Skin epidermis (tissue), 12 donors: ENCODE measurements at regions not wholly inside any gene's neighbourhood (a gene's known extent, or its start where the extent isn't known, plus 50 kb on each side); places are given as distances from the start of the nearest gene placed in this dataset.

Source experiments
- H3K27ac ChIP-seq, 21 experiments: fragments of 200-600 bp; sonication (generic) in 11 of 21; one replicate each; pipeline ENCODE4 v1.5.0; 2020; ENCODE audit warnings: mild to moderate bottlenecking in 3 of 21, inconsistent platforms in 2 of 21, moderate library complexity in 2 of 21
- H3K4me3 ChIP-seq, 7 experiments: fragments of 200-600 bp; sonication (generic) in 2 of 7; one replicate each; pipeline ENCODE4 v1.5.0; 2020; ENCODE audit warnings: inconsistent platforms in 2 of 7, mild to moderate bottlenecking in 2 of 7, moderate library complexity in 1 of 7

DNA sequence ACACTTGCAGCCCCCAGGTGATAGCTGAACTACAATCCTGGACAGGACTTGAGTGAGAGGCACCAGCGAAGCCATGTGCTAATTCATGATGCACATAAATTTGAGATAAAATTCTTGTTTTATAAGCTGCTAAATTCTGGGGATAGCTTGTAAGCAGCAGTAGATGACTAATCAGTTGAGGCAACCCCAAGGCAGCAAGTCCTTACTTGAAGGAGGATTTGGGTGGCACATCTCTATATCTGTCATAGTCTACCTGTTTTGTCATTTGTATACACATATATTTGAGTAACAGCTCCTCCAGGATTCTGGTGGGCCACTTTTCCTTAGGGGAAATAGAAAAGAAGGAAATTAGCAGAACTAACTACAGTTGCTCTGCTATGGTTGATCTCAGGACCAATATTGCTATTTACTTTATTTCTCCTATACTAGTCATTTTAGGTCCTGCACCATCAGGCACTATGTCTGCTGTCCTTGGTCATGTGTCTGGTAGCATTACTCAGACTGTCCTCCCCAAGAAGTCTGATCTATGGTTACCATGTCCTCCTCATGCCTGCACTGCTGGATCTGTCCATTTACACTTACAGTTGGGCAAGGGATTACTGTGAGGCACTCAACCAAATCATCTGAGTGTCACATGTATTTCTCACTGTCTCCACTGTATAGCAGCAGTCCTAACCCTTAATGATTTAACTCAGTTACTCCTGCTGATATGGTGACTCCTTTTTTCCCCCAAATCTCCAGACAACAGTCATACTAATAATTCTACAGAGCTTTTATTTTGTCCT, 436.0 kb upstream of the CWC22 start:
- Histone ChIP-seq H3K27ac (no peak overlapping the region), H3K4me3 (no peak overlapping the region)

DNA sequence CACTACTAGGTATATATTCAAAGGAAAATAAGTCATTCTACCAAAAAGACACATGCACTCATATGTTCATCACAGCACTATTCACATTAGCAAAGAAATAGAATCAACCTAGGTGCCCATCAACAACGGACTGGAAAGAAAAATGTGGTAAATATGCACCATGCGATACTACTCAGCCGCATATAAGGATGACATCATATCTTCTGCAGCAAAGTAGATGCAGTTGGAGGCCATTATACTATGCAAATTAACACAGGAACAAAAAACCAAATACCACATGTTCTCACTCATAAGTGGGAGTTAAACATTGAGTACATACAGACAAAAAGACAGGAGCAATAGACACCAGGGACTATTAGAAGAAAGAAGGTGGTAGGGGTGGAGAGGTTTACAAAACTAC, 412.1 kb upstream of the CWC22 start:
- H3K4me3 ChIP-seq = no peak overlapping the region
- no peak overlapping the region for H3K27ac ChIP-seq

DNA sequence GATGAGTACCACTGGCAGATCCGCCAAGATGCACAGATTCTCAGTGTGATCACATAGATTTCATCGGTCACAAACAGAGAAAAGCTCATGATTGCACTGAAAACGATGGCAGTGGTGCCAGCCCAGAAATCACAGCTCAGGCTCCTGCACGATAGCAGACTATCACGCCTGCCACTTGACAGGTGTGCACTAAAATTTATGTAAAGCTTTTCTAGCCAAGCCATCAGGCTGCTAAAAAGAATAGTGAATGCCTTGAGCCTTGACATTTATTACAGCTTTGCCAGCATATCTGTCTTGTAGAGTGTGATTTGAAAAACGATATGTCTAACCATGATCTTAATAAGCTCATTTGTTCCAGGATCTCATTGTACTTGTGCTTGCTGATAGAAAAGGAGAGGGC, 409.5 kb upstream of the CWC22 start:
- Histone ChIP-seq H3K27ac (no peak overlapping the region), H3K4me3 (no peak overlapping the region)

DNA sequence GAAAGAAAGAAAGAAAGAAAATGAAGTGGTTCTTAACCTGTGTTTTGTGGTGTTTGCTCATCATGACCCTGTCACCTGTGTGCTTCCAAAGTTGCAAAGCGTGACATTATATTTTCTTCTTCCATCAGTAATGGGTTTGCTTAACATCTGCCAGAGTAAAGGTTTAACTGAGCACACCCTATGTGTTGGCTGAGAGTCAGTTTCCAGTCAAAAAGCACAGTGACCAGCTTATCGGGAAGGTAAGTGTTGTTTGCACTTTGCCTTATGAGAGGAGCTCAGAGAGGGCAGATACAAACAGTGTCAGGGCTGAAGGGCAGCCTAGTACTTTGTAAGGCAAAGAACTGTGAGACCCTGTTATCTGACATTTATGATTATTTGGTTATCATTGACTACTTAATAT, 406.2 kb upstream of the CWC22 start:
- H3K4me3 ChIP-seq = no peak overlapping the region

DNA sequence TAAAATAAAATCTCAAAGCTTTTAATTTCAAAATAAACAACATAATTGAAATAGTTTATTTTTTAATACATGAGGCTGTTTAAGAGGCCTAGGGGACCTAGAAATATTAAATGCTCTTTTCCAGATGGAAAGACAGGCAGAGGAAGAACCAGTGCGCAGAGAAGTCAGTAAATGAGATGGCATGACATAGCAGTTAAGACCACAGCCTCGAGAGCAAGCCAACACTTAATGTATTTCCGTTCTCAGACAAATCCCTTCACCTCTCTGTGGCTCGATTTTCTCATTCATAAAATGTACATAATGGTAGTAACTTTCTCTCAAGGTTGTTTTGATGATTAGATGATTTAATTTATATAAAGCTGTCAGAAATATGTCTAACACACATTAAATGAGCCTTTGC, 405.1 kb upstream of the CWC22 start:
- H3K4me3 ChIP-seq = no peak overlapping the region
- H3K27ac ChIP-seq = no peak overlapping the region

More for the DNA sequence above, 406.2 kb upstream of the CWC22 start:
- H3K27ac ChIP-seq = no peak overlapping the region

DNA sequence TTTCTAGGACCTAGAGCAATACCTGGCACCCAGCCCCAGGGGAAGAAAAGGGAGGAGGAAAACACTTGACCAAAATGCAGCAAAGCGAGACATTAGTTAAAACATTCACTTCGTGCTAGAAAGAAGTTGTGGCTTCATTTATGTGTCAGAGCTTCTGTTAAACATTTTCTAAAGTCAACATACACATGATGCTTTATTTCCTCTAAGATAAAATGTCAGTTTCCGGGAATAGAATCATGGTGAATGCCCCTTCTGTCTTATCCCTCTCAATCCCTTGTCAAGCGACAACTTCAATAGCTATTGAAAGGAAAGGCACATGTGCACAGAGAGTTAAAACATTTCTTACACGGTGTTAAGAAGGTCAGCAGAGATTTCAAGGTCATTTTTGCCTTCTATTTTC, 404.6 kb upstream of the CWC22 start:
- Histone ChIP-seq H3K4me3 (no peak overlapping the region), H3K27ac (no peak overlapping the region)

DNA sequence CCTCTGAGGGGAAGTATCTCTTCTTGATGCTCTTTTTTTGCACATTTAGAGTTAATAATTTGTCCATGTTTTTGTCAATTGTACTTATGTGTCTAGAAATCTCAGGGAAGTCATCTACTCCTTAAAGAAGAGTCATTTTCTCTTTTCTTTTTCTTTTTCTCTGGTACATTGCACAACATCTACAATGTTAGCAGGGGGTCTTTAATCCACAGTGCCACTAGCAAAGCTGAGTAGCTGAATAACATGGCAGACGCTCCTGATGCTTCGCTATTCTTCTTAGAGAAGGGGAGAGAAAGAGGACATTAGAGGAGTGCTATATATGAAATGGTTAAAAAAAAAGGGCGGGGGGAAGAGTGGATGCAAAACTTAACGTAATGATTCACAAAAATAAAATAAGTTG, 399.6 kb upstream of the CWC22 start:
- no peak overlapping the region for H3K27ac ChIP-seq

DNA sequence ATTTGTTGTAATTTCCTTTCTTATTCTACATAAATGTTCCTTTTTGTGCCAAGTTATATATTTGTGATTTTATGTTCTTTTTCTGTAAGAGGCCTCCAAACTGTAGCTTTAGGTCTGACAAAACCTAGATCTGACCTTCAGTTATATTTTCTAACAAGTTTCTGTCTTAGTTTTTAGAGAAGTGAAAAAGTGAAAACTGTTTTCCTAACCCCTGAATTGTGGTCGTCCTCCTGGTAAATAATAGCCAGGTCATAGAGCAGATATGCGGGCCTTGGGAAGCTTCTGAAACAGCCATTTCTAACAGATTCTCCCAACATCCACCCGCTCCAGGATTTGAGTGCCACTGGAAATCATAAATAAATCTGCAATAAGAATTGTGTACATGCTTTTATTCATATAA, 398.4 kb upstream of the CWC22 start:
- H3K4me3 ChIP-seq = no peak overlapping the region

More for the DNA sequence above, 399.6 kb upstream of the CWC22 start:
- no peak overlapping the region for H3K4me3 ChIP-seq

DNA sequence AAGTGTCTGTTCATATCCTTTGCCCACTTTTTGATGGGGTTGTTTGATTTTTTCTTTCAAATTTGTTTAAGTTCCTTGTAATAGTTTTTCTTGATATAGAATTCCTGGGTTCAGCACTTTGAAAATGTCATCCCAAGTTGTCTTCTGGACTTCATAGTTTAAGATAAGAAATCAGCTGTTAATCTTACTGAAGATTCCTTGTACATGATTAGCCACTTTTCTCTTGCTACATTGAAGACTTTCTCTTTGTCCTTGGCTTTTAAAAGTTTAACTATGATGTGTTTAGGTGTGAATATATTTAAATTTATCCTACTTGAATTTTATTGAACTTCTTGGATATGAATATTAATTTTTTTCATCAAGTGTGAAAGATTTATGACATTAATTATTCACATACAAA, 387.2 kb upstream of the CWC22 start:
- Histone ChIP-seq H3K4me3 (no peak overlapping the region), H3K27ac (no peak overlapping the region)

More for the DNA sequence above, 398.4 kb upstream of the CWC22 start:
- no peak overlapping the region for H3K27ac ChIP-seq

DNA sequence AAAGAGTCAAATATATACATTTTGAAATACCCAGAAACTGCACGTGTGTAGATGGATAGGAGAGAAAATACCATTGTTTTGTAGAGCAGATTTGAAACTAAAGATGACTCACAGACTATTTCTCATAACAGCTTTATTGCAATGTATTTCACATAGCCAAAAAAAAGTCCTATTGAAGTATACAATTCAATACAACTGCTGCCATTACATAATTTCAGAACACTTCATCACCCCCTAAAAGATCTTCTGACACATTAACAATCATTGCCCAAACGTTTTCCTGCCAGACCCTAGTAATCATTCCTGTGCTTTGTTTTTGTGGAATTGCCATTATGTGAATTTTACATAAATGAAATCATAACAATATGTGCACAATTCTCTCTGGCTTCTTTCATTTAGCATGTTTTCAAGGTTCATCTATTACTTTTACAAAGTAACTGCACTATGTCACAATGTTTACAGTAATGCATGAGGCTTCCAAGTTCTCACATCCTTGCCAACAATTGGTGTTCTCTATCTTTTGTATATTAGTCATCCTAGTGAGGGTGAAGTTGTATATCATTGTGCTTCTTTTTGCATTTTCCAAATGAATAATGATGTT, 378.6 kb upstream of the CWC22 start:
- no peak overlapping the region for H3K27ac ChIP-seq
- no peak overlapping the region for H3K4me3 ChIP-seq

DNA sequence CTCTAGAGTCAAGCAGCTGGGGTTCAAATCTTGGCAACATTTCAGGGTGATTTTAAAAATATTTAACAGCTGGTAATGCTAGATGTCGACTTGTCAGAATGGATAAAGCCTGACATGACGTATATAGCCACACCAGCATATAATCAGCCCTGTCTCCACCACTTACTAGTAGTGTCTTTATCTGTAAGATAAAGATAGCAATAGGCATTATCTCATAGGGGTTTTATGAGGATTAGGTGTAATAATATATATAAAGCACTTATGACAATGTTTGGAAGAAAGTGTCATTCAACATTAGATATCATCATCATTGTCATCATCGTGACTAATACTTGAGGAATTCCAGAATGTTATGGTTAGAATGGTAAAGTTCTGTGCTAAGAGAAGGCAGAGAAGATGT, 369.0 kb upstream of the CWC22 start:
- H3K4me3 ChIP-seq = no peak overlapping the region
- no peak overlapping the region for H3K27ac ChIP-seq

DNA sequence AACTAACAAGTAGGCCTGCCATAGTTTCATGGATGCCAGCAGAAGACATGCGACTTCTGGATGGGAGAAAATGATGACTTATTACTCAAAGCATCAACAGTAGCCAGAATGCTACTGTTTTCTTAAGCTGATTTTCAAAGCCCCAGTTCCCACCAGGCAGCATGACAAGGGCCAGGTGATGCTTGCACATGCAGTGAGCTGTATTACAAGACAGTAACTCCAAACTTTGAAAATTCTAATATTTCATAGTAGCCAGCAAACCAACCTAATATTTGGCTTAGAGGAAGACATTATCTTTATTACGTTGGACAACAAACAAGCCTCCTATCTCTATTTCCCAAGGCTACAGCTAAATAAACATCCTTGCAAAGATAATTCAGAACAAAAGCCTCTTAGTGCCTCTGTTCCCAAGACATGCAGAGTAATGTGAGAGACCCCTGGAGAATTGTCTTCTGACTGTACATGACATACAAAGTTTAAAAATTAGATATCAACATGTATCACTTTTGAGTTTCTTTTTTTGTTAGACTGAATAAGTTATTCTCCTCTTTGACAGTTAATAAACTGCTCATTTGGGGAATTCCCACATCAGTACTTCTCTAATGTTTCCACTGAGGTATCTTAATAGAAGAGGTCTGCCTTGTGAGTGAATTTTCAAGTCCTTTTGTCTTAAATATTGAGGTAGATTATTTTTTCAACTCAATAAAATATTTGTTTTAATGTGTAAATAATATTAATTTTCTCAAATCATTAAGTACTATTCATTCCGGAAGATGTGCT, 367.6 kb upstream of the CWC22 start:
- no peak overlapping the region for H3K27ac ChIP-seq
- no peak overlapping the region for H3K4me3 ChIP-seq

DNA sequence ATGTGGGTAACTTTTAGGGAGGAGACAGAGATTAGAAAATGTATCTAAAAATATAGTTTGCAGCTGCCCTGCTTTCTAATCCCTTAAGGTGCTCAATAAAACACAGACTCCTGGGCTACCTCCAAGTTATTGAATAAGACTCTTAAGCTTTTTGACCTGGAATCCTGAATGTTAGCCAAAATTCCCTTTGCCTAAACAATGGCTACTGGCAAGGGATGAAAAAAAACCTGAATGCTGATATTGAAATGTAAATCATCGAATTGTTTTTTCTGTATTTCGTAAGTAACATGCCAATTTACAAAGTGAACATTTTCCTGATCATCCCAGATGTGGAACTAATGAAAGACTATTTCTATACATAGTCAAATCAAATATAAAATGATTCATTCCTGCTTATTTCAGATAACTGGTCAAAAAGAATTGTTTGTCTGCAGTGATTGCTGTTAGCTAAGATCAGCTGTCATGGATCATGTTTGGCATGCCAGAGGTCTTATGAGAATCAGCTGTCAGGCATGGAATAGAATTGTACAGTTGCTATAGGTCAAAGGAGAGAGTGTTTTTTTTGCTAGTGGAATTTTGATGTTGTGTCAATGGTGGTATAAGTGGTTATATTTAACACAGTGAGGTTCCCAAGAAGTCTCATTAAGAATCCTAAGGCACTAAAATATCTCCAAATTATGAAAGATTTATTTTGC, 363.6 kb upstream of the CWC22 start:
- no peak overlapping the region for H3K4me3 ChIP-seq

DNA sequence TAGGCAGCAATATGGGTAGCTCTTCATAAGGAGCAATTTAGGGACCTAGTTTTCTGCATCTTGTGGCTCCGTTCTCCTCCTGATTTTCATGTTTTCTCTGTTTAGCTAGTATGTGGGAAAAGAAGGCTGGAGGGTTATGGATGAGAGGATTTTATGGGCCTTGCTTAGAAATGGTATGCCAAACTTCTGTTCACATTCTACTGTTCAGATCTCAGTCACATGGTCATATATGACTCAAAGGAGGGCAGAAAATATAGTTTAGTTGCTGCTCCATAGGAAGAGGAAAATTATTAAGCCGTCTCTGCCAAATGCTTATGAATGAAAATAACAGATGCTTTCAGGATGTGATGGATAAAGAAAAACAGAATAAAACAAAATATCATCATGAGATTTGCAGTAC, 361.8 kb upstream of the CWC22 start:
- peak overlapping the region in 1 of 21 experiments; percentile 29 for H3K27ac ChIP-seq
- no peak overlapping the region for H3K4me3 ChIP-seq

More for the DNA sequence above, 363.6 kb upstream of the CWC22 start:
- no peak overlapping the region for H3K27ac ChIP-seq

DNA sequence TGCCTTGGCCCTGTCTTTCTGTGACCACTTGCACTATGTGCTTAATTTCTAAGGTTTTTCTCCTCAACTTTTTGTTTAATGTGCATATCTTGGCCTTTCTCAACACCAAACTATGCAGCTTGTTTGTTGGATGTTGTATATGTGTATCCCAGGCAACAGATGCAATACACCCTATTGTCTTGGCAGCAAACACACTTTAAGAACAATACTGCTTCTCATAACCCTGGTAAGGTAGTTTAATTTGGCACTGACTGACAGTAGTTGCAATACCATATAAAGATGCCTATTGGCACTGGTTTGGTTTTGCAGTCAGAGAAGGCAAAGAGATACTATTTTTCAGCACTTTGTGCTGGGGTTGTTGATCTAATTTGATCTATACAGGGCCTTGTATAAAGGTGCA, 360.7 kb upstream of the CWC22 start:
- no peak overlapping the region for H3K4me3 ChIP-seq
- H3K27ac ChIP-seq = peak overlapping the region in 4 of 21 experiments; percentile 1 to 57 (median 10)

DNA sequence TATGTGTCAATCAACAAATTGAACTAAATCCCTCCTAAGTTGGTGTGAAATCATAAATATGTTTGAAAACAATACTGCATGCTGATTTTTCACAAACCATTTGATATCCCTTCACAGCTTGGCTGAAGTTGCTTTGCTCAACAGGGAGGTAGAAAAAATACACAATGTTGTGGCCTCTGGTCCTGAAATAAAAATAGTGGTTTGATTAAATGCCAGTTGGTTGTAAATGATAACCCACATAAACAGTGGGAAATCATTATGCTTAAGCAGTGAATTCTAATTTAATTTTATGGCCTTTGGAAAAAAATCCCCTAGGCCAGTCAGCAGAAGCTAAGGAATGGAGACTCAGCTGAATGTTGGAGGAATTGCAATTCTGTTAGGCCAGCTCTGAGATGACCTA, 359.4 kb upstream of the CWC22 start:
- Histone ChIP-seq H3K27ac (no peak overlapping the region), H3K4me3 (no peak overlapping the region)

DNA sequence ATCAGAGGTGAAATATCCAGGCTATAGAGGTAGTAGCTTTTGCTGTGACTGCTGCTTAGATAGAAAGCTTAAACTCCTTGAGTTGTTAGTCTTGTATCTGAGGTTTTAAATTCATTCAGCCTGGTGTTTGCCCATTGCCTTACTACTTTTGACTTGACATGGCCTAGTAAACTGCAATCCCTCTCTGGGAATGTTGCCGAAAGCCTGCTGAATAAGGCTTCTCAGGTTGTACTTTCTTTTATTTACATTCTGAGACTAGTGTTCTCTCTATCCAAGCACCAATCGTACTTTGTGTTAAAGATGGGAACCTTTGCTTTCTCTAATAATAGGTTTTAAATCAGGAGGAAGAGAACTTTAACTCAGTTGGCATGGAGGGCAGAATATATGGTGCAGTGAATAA, 357.6 kb upstream of the CWC22 start:
- Histone ChIP-seq H3K27ac (no peak overlapping the region), H3K4me3 (no peak overlapping the region)

DNA sequence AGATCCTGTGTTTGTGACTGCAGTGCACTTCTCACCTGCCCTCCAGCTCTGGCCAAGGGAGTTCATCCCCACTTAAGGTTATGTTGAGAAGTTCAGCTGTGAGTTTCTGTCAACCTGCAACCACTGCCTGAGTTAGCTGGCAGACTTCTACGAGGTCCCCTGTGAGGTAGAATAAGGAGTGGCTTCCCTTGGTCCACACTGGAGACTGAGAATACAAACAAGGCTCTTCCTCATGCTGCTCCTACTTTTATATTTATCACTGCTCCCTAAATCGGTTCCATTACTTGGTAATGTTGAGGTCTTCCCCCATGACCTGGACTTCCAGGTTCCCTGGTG, 353.2 kb upstream of the CWC22 start:
- Histone ChIP-seq H3K27ac (peak overlapping the region in 3 of 21 experiments; percentile 7 to 64 (median 16)), H3K4me3 (no peak overlapping the region)

DNA sequence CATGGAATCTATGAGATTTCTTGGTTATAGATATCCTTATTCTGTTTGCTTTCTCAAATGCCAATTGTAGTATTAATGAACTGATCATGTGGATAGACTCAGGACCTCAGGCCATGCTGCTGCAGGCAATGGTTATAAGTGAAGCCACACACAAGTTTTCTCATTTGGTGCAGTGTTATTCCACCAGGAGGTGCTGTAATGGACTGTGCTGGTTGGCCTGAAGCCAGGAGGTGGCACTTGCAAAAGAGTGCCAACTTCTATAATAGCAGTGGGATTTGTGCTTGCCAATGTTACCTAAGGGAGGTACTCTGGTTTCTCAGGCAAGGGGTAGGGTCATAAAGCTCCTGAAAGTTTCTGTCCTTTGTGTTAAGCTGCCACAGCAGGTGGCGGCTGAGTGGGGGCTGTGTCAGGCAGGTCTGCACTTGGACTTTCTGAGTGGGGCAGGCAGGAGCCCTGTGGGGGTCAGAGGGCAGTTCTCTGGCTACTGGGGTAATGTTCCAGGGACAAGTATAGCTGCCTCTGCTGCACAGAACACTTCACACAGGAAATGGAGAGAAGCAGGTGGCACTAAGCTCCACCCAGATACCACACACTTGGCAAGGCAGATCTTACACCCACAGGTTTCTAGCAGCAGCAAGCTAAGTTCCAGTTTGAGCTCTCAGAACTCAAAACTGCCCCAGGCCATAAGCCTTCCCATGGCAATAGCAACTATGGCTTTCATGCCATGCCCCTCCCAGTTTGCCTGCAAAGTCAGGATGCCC, 352.6 kb upstream of the CWC22 start:
- Histone ChIP-seq H3K4me3 (no peak overlapping the region), H3K27ac (peak overlapping the region in 5 of 21 experiments; percentile 7 to 64 (median 18))

DNA sequence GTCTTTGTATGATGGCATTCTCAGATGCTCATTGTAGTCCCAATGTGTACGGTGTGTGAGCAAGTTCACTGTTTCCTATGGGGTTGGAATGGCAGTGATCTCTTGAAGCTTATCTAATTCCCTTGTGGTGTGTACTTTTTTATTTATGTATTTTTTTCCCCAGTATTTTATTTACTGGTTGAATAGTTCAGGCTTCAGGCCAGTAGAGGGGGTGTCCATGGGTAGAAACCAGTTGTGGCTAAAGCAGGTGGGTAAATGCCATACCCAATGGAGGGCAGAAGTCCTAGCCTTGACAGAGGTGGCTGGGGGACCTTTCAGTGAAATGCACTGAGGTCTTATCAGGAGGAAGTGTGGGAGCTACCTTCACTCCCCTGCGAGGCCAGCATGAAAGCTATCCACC, 351.4 kb upstream of the CWC22 start:
- no peak overlapping the region for H3K4me3 ChIP-seq
- no peak overlapping the region for H3K27ac ChIP-seq
